ENCODE measurements at regions not wholly inside any gene's neighbourhood (a gene's known extent, or its start where the extent isn't known, plus 50 kb on each side); places are given as distances from the start of the nearest gene placed in this dataset.

- 85% methylated on average over 4 of the region's 5 CpGs for WGBS (ENCODE audit: insufficient coverage, low coverage, low lambda C conversion rate, missing lambda C conversion rate)
- no peak for TF ChIP-seq CTCF (IDR thresholded peaks at IDR 0.05)
- TF ChIP-seq POLR2A (IDR thresholded peaks at IDR 0.05): no peak
- DNase-seq (no peak), ATAC-seq (peak; percentile 28 to 65 (median 59))
- H3K4me1 ChIP-seq: no peaks in the 10 kb centered on the region
- intact Hi-C loops (cut with DNase I): no loop called here
- H3K4me3 ChIP-seq: no peak overlapping the region
- no peaks in the 10 kb centered on the region for H3K36me3 ChIP-seq
- H3K9me3 ChIP-seq: no peaks in the 10 kb centered on the region
- no peak overlapping the region for H3K27ac ChIP-seq
- H3K27me3 ChIP-seq: no peaks in the 10 kb centered on the region
Observed at GRCh38 chr7:106552645-106553445, 108.1 kb downstream of the CCDC71L start.

- 75% methylated on average over 1 of the region's 1 CpG for WGBS (ENCODE audit: insufficient coverage, low coverage, low lambda C conversion rate, missing lambda C conversion rate)
- intact Hi-C loops (cut with DNase I): no loop called here
- DNase-seq (no peak), ATAC-seq (no peak)
- no peaks in the 10 kb centered on the region for H3K27me3 ChIP-seq
- H3K4me1 ChIP-seq: no peaks in the 10 kb centered on the region
- H3K36me3 ChIP-seq: no peaks in the 10 kb centered on the region
- H3K9me3 ChIP-seq: no peaks in the 10 kb centered on the region
- TF ChIP-seq CTCF (IDR thresholded peaks at IDR 0.05) (no peak), POLR2A (IDR thresholded peaks at IDR 0.05) (no peak)
- no peak overlapping the region for H3K27ac ChIP-seq
- no peak overlapping the region for H3K4me3 ChIP-seq
Observed at GRCh38 chr7:106551936-106552335, 109.0 kb downstream of the CCDC71L start.

- intact Hi-C loops (cut with DNase I): no loop called here
- Histone ChIP-seq H3K9me3 (no peaks in the 10 kb centered on the region), H3K4me3 (no peak overlapping the region), H3K36me3 (no peaks in the 10 kb centered on the region), H3K4me1 (no peaks in the 10 kb centered on the region), H3K27ac (no peak overlapping the region), H3K27me3 (no peaks in the 10 kb centered on the region)
- TF ChIP-seq POLR2A (IDR thresholded peaks at IDR 0.05) (no peak), CTCF (IDR thresholded peaks at IDR 0.05) (no peak)
- DNase-seq (no peak), ATAC-seq (no peak)
Observed at GRCh38 chr7:106548491-106548890, 112.5 kb downstream of the CCDC71L start.

- WGBS (ENCODE audit: insufficient coverage, low coverage, low lambda C conversion rate, missing lambda C conversion rate): 67% methylated on average over 3 of the region's 3 CpGs
- Histone ChIP-seq H3K36me3 (no peaks in the 10 kb centered on the region), H3K27ac (no peak overlapping the region), H3K9me3 (no peaks in the 10 kb centered on the region), H3K4me3 (no peak overlapping the region), H3K4me1 (no peaks in the 10 kb centered on the region), H3K27me3 (no peaks in the 10 kb centered on the region)
- DNase-seq: no peak
- intact Hi-C loops (cut with DNase I): no loop called here
- ATAC-seq: no peak
- no peak for TF ChIP-seq POLR2A (IDR thresholded peaks at IDR 0.05)
- TF ChIP-seq CTCF (IDR thresholded peaks at IDR 0.05): no peak
Observed at GRCh38 chr7:106545275-106545674, 115.7 kb downstream of the CCDC71L start.
